Spinal cord (tissue), 9 donors: ENCODE measurements at regions not wholly inside any gene's neighbourhood (a gene's known extent, or its start where the extent isn't known, plus 50 kb on each side); places are given as distances from the start of the nearest gene placed in this dataset.
"Not testable (repeated sequence)": the region's sequence is repeated elsewhere in the genome, so short reads cannot be mapped to it uniquely, and the experiment has no call there.

Experiments
- DNase-seq, 6 donors: peaks; one replicate each; pipeline versions ENCODE4 v3.0.0 to v3.0.0-alpha.2; 2013 to 2015; ENCODE audit warnings: low spot score in 6 of 6, low read depth in 4 of 6
- H3K27ac ChIP-seq: one replicate; pipeline ENCODE4 v1.5.1; 2013; ENCODE audit warnings: low read depth, low read length, control low read depth
- H3K27me3 ChIP-seq: one replicate; pipeline ENCODE4 v1.6.1; 2013; ENCODE audit warnings: low read length; ENCODE audit not compliant: control insufficient read depth, insufficient read depth
- H3K36me3 ChIP-seq: one replicate; pipeline ENCODE4 v1.6.1; 2013; ENCODE audit warnings: low read length; ENCODE audit not compliant: control insufficient read depth, insufficient read depth
- H3K4me1 ChIP-seq: one replicate; pipeline ENCODE4 v1.6.1; 2013; ENCODE audit warnings: low read length; ENCODE audit not compliant: control insufficient read depth, insufficient read depth
- H3K4me3 ChIP-seq: one replicate; pipeline ENCODE4 v1.5.1; 2013; ENCODE audit warnings: low read depth, low read length, control low read depth
- H3K9me3 ChIP-seq: one replicate; pipeline ENCODE4 v1.6.1; 2013; ENCODE audit warnings: low read length; ENCODE audit not compliant: control insufficient read depth, insufficient read depth
- WGBS: methylation state at CpG from one replicate; pipeline ENCODE4 v1.1.5; 2013; ENCODE audit warnings: missing lambda C conversion rate; ENCODE audit not compliant: insufficient coverage; 5-methylcytosine and 5-hydroxymethylcytosine counted together
- donor health status: healthy.

DNA sequence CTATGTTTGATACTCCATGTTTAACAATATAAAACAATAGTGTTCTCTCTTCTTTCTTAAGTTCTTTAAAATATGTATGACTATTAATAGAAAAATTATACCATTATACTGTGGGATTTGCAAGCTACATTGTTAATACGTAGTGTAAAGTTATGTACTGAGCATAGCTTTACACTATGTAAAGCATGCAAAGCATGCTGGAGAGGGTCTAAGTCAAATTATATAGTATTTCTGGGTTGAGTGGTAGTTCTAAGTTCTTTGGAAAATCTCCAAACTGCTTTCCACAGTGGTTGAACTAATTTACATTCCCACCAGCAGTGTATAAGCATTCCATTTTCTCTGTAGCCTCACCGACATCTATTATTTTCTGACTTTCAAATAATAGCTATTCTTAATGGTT lies 253.0 kb downstream of the RAP2B start:
- Histone ChIP-seq H3K27me3 (no peaks in the 10 kb centered on the region), H3K27ac (no peak overlapping the region), H3K9me3 (peaks cover 9% of the 10 kb centered on the region), H3K4me3 (no peak overlapping the region), H3K4me1 (no peaks in the 10 kb centered on the region), H3K36me3 (no peaks in the 10 kb centered on the region)
- no CpG with 5 or more reads among the region's 2 CpGs for whole genome bisulfite sequencing
- no peak for DNase-seq

DNA sequence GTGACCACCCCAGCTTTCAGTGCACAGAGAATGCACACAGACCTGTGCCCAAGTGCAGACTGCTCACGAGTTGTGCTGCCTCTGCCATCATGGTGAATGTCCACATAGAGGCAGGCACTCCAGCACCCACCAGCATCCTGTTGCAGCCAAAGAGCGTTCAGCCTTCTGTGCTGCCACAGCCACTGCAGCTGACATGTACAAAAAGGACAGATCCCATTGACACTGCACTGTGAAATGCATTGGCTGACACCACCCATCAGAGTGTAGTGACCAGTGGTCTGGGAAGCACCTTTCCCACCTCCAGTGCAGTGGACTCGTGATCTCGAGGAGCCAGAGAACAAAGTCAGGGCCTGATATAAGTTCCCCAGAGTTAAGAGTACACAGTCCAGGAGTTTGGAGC lies 260.3 kb downstream of the RAP2B start:
- Histone ChIP-seq H3K36me3 (no peaks in the 10 kb centered on the region), H3K27ac (no peak overlapping the region), H3K9me3 (peaks cover 21% of the 10 kb centered on the region), H3K4me1 (no peaks in the 10 kb centered on the region), H3K4me3 (no peak overlapping the region), H3K27me3 (no peaks in the 10 kb centered on the region)
- no peak for DNase-seq
- WGBS = 95% methylated on average over 2 of the region's 4 CpGs

DNA sequence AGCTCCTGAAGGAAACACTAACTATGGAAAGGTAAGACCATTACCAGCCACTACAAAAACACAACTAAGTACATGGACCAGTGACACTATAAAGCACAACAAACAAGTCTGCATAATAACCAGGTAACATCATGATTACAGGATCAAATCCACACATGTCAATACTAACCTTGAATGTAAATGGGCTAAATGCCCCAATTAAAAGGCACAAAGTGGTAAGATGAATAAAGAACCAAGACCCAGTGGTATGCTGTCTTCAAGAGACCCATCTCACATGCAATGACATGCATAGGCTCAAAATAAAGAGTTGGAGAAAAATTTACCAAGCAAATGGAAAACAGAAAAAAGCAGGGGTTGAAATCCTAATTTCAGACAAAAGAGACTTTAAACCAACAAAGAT lies 261.8 kb downstream of the RAP2B start:
- H3K4me1 ChIP-seq, H3K4me3 ChIP-seq, H3K27me3 ChIP-seq, H3K36me3 ChIP-seq, DNase-seq, H3K27ac ChIP-seq: not testable (repeated sequence)
- peaks cover 14% of the 10 kb centered on the region for H3K9me3 ChIP-seq

DNA sequence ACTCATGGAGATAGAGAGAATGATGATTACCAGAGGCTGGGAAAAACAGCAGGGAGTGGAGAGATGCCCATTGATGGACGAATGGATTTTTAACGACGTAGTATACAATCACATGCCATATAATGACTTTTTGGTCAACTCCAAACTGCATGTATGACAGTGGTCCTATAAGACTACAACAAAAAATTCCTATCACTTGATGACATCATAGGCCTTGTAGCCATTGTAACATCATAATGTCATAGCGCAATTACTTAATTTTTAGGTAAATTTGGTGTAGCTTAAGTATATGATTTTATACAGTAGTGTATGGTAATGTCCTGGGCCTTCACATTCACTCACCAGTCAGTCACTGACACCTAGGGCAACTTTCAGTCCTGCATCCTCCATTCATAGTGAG lies 264.3 kb downstream of the RAP2B start:
- Histone ChIP-seq H3K36me3 (no peaks in the 10 kb centered on the region), H3K9me3 (peaks cover 1% of the 10 kb centered on the region), H3K4me1 (no peaks in the 10 kb centered on the region), H3K27me3 (no peaks in the 10 kb centered on the region), H3K27ac (no peak overlapping the region), H3K4me3 (no peak overlapping the region)
- no peak for DNase-seq
- no CpG with 5 or more reads among the region's 4 CpGs for WGBS

DNA sequence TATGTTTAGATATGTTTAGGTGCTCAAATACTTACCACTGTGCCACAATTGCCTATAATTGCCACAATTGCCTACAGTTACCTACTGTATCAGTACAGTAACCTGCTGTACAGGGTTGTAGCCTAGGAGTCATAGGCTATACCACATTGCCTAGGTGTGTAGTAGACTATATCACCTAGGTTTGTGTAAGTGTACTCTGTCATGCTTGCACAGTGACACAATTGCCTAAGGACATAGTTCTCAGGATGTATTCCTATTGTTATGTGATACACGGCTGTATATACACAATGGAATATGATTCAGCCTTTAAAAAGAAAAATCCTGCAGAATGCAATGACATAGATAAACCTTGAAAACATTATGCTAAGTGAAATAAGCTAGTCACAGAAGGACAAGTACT lies 264.8 kb downstream of the RAP2B start:
- Histone ChIP-seq H3K27ac (no peak overlapping the region), H3K4me3 (no peak overlapping the region), H3K9me3 (peaks cover 1% of the 10 kb centered on the region), H3K4me1 (no peaks in the 10 kb centered on the region), H3K36me3 (no peaks in the 10 kb centered on the region), H3K27me3 (no peaks in the 10 kb centered on the region)
- no CpG with 5 or more reads among the region's 1 CpG for WGBS
- DNase-seq = no peak

DNA sequence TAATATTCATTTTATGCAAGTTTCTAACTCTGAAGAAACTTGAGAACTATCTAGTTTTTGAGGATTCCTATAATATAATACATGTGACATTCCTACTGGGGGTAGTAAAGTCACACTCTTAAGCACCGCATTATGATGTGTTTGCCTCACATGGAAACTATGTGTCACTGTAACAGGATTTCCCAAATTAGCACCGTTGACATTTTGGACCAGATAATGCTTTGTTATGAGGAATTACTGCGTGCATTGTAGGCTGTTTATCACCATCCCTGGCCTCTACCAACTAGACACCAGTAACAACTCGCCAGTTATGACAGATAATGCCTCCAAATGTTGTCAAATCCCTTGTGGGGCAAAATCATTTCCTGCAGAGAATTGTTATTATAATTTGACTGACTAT lies 267.8 kb downstream of the RAP2B start:
- no peak overlapping the region for H3K4me3 ChIP-seq
- H3K36me3 ChIP-seq = no peaks in the 10 kb centered on the region
- H3K4me1 ChIP-seq = no peaks in the 10 kb centered on the region
- no peak for DNase-seq
- H3K9me3 ChIP-seq = no peaks in the 10 kb centered on the region
- no peak overlapping the region for H3K27ac ChIP-seq
- H3K27me3 ChIP-seq = no peaks in the 10 kb centered on the region
- WGBS = no CpG with 5 or more reads among the region's 4 CpGs

DNA sequence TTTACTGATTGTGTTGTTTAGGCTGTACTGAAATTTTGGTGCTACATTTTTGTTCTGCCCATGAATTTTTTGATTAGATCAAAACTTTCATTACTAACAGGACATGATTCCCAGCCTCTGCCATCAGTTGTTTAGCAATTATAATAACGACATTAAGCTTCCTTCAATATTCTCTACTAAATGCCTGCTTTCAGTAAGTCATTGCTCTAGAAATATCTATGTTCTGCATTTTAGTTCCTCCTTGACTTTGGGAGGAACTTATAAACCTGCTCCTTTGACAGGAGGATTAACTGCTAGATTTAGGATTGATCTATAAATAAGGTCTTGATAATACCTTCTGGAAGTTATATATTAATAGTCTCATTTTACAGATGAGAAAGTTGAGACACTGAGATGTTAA lies 269.1 kb downstream of the RAP2B start:
- Histone ChIP-seq H3K9me3 (no peaks in the 10 kb centered on the region), H3K27me3 (no peaks in the 10 kb centered on the region), H3K36me3 (no peaks in the 10 kb centered on the region), H3K27ac (no peak overlapping the region), H3K4me1 (no peaks in the 10 kb centered on the region), H3K4me3 (no peak overlapping the region)
- no CpG with 5 or more reads among the region's 1 CpG for WGBS
- DNase-seq = no peak

DNA sequence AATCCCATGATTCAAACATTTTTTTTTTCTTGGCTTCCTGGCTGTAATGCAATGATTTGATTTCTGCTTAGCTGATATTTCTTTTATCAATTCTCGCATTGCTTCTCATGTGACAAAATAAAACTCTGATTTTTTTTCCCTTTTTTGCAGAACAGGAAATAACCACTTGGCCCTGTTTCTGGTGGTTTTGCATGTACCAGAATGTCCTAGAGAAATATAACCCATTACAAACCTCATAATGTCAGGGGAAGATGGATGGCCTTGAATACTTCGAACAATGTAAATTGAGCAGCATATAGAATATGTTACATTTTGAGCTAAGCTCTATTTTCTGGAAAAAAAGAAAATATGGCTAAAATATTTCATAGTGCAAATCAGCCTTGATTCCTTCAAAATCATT lies 275.6 kb downstream of the RAP2B start:
- Histone ChIP-seq H3K27me3 (no peaks in the 10 kb centered on the region), H3K36me3 (no peaks in the 10 kb centered on the region), H3K27ac (no peak overlapping the region), H3K4me1 (no peaks in the 10 kb centered on the region), H3K4me3 (no peak overlapping the region), H3K9me3 (no peaks in the 10 kb centered on the region)
- no peak for DNase-seq
- WGBS = no CpG with 5 or more reads among the region's 2 CpGs

DNA sequence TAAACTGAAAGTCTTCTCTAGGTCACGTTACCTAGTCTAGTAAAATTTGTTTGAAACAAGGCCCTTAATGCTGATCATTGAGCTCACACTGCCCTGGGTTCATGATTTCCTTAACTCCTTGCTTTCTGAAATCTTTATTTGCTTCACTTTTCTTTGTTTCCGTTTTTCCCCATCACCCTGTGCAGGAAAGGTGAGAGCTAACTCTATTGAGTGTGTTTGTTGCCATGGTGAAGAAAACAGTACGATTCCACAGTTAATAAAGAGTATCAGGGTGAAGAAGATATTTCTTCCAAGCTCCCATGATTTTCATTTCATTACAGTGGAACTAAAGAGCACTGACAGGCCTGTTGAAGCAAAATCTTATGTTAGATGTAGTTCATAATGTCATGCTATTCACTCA lies 276.2 kb downstream of the RAP2B start:
- DNase-seq = peak in 1 of 6 donors; percentile 51
- H3K27me3 ChIP-seq = no peaks in the 10 kb centered on the region
- no peak overlapping the region for H3K27ac ChIP-seq
- H3K4me3 ChIP-seq = no peak overlapping the region
- no peaks in the 10 kb centered on the region for H3K9me3 ChIP-seq
- H3K36me3 ChIP-seq = no peaks in the 10 kb centered on the region
- 71% methylated on average over 1 of the region's 3 CpGs for WGBS
- H3K4me1 ChIP-seq = no peaks in the 10 kb centered on the region

DNA sequence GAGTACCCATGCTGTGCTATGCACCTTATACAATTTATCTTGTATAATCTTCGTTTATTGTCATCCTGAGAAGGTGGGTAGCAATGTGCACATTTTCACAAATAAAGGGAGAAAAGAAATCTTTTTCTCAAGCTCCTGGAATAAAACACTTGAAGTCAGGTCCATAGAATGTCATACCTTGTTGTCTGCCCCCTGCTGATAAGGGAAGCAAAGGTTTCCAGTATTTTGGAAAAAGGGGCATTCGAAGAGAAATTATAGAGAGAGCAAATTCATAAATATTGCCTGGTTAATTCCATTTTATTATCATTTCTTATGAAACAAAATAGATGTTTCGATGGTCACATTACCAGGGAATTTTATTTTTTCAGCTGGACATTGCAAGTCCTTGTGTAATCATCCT lies 277.8 kb downstream of the RAP2B start:
- H3K4me3 ChIP-seq = no peak overlapping the region
- H3K27me3 ChIP-seq = no peaks in the 10 kb centered on the region
- DNase-seq = no peak
- WGBS = no CpG with 5 or more reads among the region's 3 CpGs
- H3K4me1 ChIP-seq = no peaks in the 10 kb centered on the region
- no peak overlapping the region for H3K27ac ChIP-seq
- no peaks in the 10 kb centered on the region for H3K36me3 ChIP-seq
- no peaks in the 10 kb centered on the region for H3K9me3 ChIP-seq

DNA sequence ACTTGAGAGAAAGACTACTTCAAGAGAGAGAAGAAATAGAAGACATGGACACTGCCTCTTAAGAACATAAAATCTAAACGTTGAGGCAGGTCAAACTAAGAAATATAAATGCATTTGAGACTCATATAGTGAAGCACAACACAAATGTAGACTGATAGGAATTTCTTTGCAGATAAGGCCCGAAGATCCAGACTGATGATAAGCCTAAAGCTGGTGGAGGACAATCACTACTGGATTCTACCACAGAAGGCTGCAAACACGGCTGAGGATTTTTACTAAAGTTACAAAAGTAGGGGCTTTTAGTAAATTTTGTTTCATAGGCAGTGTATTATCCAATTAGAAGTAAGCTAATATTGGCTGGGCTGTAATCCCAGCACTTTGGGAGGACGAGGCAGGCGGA lies 278.3 kb downstream of the RAP2B start:
- Histone ChIP-seq H3K4me1 (no peaks in the 10 kb centered on the region), H3K9me3 (no peaks in the 10 kb centered on the region), H3K4me3 (no peak overlapping the region), H3K27me3 (no peaks in the 10 kb centered on the region), H3K36me3 (no peaks in the 10 kb centered on the region), H3K27ac (no peak overlapping the region)
- WGBS = 100% methylated on average over 3 of the region's 5 CpGs
- DNase-seq = no peak
